ENCODE measurements at regions not wholly inside any gene's neighbourhood (a gene's known extent, or its start where the extent isn't known, plus 50 kb on each side); places are given as distances from the start of the nearest gene placed in this dataset.

- no peak for TF ChIP-seq EZH2 (IDR thresholded peaks at IDR 0.05; ENCODE audit: insufficient read depth, poor library complexity, severe bottlenecking)
- TF ChIP-seq EZH2phosphoT487 (IDR thresholded peaks at IDR 0.05; ENCODE audit: insufficient read depth, low read depth), result no peak
Observed at GRCh38 chr11:115682101-115682500, 177.9 kb upstream of the CADM1 start.

Measured in GM23248 (cell line).